Thoracic aorta (tissue), 2 donors: ENCODE measurements at regions not wholly inside any gene's neighbourhood (a gene's known extent, or its start where the extent isn't known, plus 50 kb on each side); places are given as distances from the start of the nearest gene placed in this dataset.

Experiments used
- ATAC-seq: fragments of 150-250 bp; one replicate; pipeline ENCODE4 v1.8.0; 2017; ENCODE audit warnings: low read depth; ENCODE audit not compliant: insufficient number of reproducible peaks, low FRiP score
- DNase-seq: peaks from one replicate; pipeline ENCODE4 v3.0.0-alpha.2; 2020; ENCODE audit warnings: low spot score
- H3K27ac ChIP-seq, 2 donors: fragments of 200-600 bp; sonication (generic); 1 replicate in 1 of 2; 2 replicates in 1 of 2; pipeline ENCODE4 v1.5.1; 2016; ENCODE audit warnings: mild to moderate bottlenecking in 2 of 2, moderate library complexity in 2 of 2
- H3K27me3 ChIP-seq: fragments of 200-600 bp; sonication (generic); replicated peaks from 2 replicates; pipeline ENCODE4 v1.6.0; 2016; ENCODE audit warnings: mild to moderate bottlenecking; ENCODE audit not compliant: insufficient read depth
- H3K36me3 ChIP-seq: fragments of 200-600 bp; sonication (generic); one replicate; pipeline ENCODE4 v1.5.1; 2016
- H3K4me1 ChIP-seq, 2 donors: fragments of 200-600 bp; sonication (generic); 1 replicate in 1 of 2; 2 replicates in 1 of 2; pipeline versions ENCODE4 v1.5.1 to v1.6.0; 2016; ENCODE audit warnings: low read depth in 2 of 2, mild to moderate bottlenecking in 1 of 2; ENCODE audit not compliant: control insufficient read depth in 1 of 2
- H3K4me3 ChIP-seq: fragments of 200-600 bp; sonication (generic); 2 replicates; pipeline ENCODE4 v1.5.1; 2016; ENCODE audit warnings: mild to moderate bottlenecking
- H3K9me3 ChIP-seq: fragments of 200-600 bp; sonication (generic); 2 replicates; pipeline ENCODE4 v1.5.1; 2016
- TF ChIP-seq, protein P1 (sequence below): fragments of 200-600 bp; sonication (generic); IDR thresholded peaks from one replicate; pipeline ENCODE4 v1.5.1; 2019; ENCODE audit warnings: antibody characterized with exemption

DNA sequence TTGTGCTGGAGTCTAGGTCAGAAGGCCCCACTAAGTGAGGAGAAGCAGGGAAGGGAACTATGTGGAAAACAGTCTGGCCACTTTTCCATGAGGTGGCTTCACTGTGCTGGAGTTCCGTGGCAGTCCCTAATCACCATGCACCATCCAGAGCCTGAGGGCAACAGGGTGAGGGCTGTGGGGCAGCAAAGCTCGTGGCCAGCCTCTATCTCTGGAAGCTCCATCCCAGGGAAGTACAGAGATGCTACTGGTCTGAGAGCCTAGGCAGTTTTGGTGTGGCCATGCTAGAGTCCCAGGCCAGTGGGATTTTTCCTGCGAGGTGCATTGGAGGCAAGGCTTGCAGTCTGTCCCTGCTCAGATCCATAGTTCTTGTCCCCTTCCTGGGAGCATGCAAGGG, 157.3 kb upstream of the LRRC7 start:
- Histone ChIP-seq H3K27me3 (no peaks in the 10 kb centered on the region), H3K36me3 (no peaks in the 10 kb centered on the region), H3K9me3 (no peaks in the 10 kb centered on the region), H3K27ac (no peak overlapping the region), H3K4me3 (no peak overlapping the region), H3K4me1 (no peaks in the 10 kb centered on the region)
- no peak for DNase-seq
- TF ChIP-seq, protein P1, sequence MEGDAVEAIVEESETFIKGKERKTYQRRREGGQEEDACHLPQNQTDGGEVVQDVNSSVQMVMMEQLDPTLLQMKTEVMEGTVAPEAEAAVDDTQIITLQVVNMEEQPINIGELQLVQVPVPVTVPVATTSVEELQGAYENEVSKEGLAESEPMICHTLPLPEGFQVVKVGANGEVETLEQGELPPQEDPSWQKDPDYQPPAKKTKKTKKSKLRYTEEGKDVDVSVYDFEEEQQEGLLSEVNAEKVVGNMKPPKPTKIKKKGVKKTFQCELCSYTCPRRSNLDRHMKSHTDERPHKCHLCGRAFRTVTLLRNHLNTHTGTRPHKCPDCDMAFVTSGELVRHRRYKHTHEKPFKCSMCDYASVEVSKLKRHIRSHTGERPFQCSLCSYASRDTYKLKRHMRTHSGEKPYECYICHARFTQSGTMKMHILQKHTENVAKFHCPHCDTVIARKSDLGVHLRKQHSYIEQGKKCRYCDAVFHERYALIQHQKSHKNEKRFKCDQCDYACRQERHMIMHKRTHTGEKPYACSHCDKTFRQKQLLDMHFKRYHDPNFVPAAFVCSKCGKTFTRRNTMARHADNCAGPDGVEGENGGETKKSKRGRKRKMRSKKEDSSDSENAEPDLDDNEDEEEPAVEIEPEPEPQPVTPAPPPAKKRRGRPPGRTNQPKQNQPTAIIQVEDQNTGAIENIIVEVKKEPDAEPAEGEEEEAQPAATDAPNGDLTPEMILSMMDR = no peak
- ATAC-seq = no peak

DNA sequence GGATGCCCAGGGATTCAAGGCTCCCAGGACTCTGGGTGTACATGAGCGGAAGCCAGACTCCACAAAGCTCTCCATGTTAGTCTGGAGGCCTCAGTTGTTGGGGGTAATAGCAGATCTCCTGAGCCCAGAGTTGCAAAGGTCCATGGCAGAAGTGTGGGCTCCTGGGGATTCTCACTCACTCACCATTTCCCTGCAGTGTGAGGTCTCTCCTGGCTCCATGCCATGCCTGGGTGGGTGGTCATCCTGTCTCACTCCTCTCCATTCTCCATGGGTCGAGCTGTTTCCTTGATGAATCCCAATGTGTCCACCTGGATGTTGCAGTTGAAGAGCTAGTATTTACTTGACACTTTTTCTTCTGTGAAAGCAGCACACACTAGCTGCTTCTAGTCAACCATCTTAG, 156.8 kb upstream of the LRRC7 start:
- Histone ChIP-seq H3K36me3 (no peaks in the 10 kb centered on the region), H3K27me3 (no peaks in the 10 kb centered on the region), H3K4me3 (no peak overlapping the region), H3K9me3 (no peaks in the 10 kb centered on the region), H3K4me1 (no peaks in the 10 kb centered on the region), H3K27ac (no peak overlapping the region)
- ATAC-seq = no peak
- TF ChIP-seq, protein P1 = no peak
- DNase-seq = no peak

DNA sequence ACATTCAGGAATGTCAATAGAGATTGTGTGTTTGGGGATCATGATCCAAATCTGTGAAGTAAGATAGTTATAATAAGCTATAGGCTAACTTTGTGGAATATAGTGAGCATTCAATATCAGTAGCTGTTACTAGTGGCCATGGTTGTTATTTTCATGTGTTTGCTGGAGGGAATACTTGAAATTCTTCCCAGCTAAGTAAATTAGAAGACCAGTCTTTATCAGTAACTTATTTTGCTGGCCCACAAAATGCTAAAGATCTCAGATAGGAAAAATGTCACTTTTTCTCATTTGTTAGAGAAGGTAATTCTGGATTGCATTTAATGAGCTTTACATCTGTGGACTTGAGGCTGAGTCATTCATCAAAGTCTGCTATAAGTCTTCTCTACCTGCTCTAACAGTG, 156.1 kb upstream of the LRRC7 start:
- DNase-seq = no peak
- TF ChIP-seq, protein P1 = no peak
- Histone ChIP-seq H3K4me3 (no peak overlapping the region), H3K36me3 (no peaks in the 10 kb centered on the region), H3K4me1 (no peaks in the 10 kb centered on the region), H3K27ac (no peak overlapping the region), H3K27me3 (no peaks in the 10 kb centered on the region), H3K9me3 (no peaks in the 10 kb centered on the region)
- ATAC-seq = no peak

DNA sequence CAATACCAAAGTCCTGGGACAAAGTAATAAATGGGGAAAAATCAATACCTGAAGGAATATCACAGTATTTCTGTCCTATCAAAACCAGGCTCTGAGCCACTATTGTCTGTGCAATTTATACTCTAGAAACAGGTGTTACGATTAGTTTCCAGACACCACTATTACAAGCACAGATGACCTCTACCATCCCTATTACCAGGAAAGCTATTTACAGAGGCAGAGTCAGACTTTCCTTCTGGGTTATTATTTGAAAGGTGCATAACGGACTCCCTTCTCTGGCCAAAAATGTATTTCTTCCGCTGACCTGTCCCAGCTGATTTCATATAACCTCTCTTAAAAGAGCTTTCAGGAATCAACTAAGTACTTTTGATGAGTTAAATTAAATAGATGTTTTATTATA, 154.6 kb upstream of the LRRC7 start:
- Histone ChIP-seq H3K27me3 (no peaks in the 10 kb centered on the region), H3K9me3 (no peaks in the 10 kb centered on the region), H3K4me1 (no peaks in the 10 kb centered on the region), H3K36me3 (no peaks in the 10 kb centered on the region), H3K4me3 (no peak overlapping the region), H3K27ac (no peak overlapping the region)
- no peak for ATAC-seq
- DNase-seq = no peak
- TF ChIP-seq, protein P1 = no peak

DNA sequence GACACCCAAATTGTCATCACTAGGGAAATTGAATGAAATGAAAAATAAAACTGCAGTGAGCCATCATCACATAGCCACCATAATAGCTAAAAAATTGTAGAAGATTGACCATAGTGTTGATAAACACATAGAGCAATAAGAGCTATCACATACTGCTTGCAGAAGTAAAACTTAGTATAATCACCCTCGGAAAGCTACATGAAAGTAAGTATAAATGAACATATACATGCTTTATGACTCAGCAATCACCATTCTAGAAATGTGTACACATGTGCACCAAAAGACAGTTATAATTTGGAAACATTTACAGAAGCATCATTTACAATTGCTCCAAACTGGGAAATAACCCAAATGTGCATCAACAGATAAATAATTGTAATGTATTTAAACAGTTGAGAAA, 153.1 kb upstream of the LRRC7 start:
- ATAC-seq = no peak
- Histone ChIP-seq H3K27me3 (no peaks in the 10 kb centered on the region), H3K4me1 (no peaks in the 10 kb centered on the region), H3K36me3 (no peaks in the 10 kb centered on the region), H3K9me3 (no peaks in the 10 kb centered on the region), H3K4me3 (no peak overlapping the region), H3K27ac (no peak overlapping the region)
- DNase-seq = no peak
- TF ChIP-seq, protein P1 = no peak
